Caco-2 (cell line): ENCODE measurements at regions not wholly inside any gene's neighbourhood (a gene's known extent, or its start where the extent isn't known, plus 50 kb on each side); places are given as distances from the start of the nearest gene placed in this dataset.
"Not testable (repeated sequence)": the region's sequence is repeated elsewhere in the genome, so short reads cannot be mapped to it uniquely, and the experiment has no call there.

Experiments used
- BruUV-seq: library from RNA; stranded (reverse); fragments of 400-500 nt; replicated peaks from 2 replicates; lab custom pipeline; 2021; lab: Mats Ljungman, UMichigan
- CTCF ChIA-PET: fragments of 300-600 bp; sonication (Branson Sonifier 250); formaldehyde crosslinking; loops from one replicate; lab custom pipeline; 2022; ENCODE audit warnings: antibody characterized with exemption; lab: Charles Lee
- POLR2A ChIA-PET: fragments of 300-600 bp; sonication (Branson Sonifier 250); formaldehyde crosslinking; loops from one replicate; lab custom pipeline; 2022; ENCODE audit warnings: antibody characterized with exemption; lab: Charles Lee
- DNase-seq, 2 experiments: peaks; one replicate each; pipeline versions ENCODE4 v3.0.0 to v3.0.0-alpha.2; 2020 to 2022
- H3K27me3 ChIP-seq: replicated peaks from 2 replicates; pipeline ENCODE4 v1.6.0; 2011; ENCODE audit warnings: low read length; ENCODE audit not compliant: control insufficient read depth, insufficient read depth
- H3K36me3 ChIP-seq: 2 replicates; pipeline ENCODE4 v1.5.1; 2011; ENCODE audit warnings: low read length; ENCODE audit not compliant: control insufficient read depth, insufficient read depth
- H3K4me1 ChIP-seq: fragments of 250-450 bp; sonication (Bioruptor Pico); 2 replicates; pipeline ENCODE4 v1.5.1; 2020; ENCODE audit warnings: mild to moderate bottlenecking
- H3K4me3 ChIP-seq: 2 replicates; pipeline ENCODE4 v1.5.1; 2011; ENCODE audit warnings: low read depth, mild to moderate bottlenecking, control low read depth, low read length
- H3K9me3 ChIP-seq: fragments of 250-450 bp; sonication (Bioruptor Pico); 2 replicates; pipeline ENCODE4 v1.5.1; 2020; ENCODE audit warnings: mild to moderate bottlenecking, moderate library complexity
- H3K27ac Mint-ChIP-seq: one replicate; pipeline ENCODE4 v1.8.0; 2022; ENCODE audit warnings: mixed read lengths; ENCODE audit not compliant: unreplicated experiment
- H3K27me3 Mint-ChIP-seq: one replicate; pipeline ENCODE4 v1.8.0; 2022; ENCODE audit warnings: mixed read lengths; ENCODE audit not compliant: insufficient read depth, unreplicated experiment
- H3K36me3 Mint-ChIP-seq: one replicate; pipeline ENCODE4 v1.8.0; 2022; ENCODE audit warnings: mild to moderate bottlenecking, mixed read lengths; ENCODE audit not compliant: insufficient read depth, unreplicated experiment
- H3K4me1 Mint-ChIP-seq: one replicate; pipeline ENCODE4 v1.8.0; 2022; ENCODE audit warnings: low read depth, mixed read lengths; ENCODE audit not compliant: unreplicated experiment
- H3K4me3 Mint-ChIP-seq: one replicate; pipeline ENCODE4 v1.8.0; 2022; ENCODE audit warnings: mild to moderate bottlenecking, moderate library complexity, mixed read lengths; ENCODE audit not compliant: unreplicated experiment
- H3K9me3 Mint-ChIP-seq: one replicate; pipeline ENCODE4 v1.8.0; 2022; ENCODE audit warnings: mixed read lengths; ENCODE audit not compliant: unreplicated experiment
- intact Hi-C: fragments of 100-400 bp; cut with micrococcal nuclease; formaldehyde crosslinking; loops from one replicate; pipeline ENCODE4 v1.10.0; 2022; ENCODE audit not compliant: unreplicated experiment

GRCh38 chr2:111417026-111417425 is 296.3 kb downstream of the BCL2L11 start:
- intact Hi-C loops, H3K27ac Mint-ChIP-seq, H3K4me1 ChIP-seq, H3K4me3 ChIP-seq, H3K36me3 ChIP-seq, H3K36me3 Mint-ChIP-seq, H3K27me3 ChIP-seq, H3K27me3 Mint-ChIP-seq, BruUV-seq, DNase-seq, H3K9me3 Mint-ChIP-seq, H3K9me3 ChIP-seq, CTCF ChIA-PET, POLR2A ChIA-PET, H3K4me1 Mint-ChIP-seq, H3K4me3 Mint-ChIP-seq: not testable (repeated sequence)

- intact Hi-C loops, BruUV-seq, H3K4me1 Mint-ChIP-seq, DNase-seq, H3K9me3 ChIP-seq, H3K4me1 ChIP-seq, H3K36me3 Mint-ChIP-seq, H3K4me3 ChIP-seq, H3K9me3 Mint-ChIP-seq, H3K36me3 ChIP-seq, H3K27me3 ChIP-seq, H3K27me3 Mint-ChIP-seq, POLR2A ChIA-PET, H3K27ac Mint-ChIP-seq, H3K4me3 Mint-ChIP-seq, CTCF ChIA-PET: not testable (repeated sequence)
These were observed 297.6 kb downstream of the BCL2L11 start for GRCh38 chr2:111418091-111418875.

DNA sequence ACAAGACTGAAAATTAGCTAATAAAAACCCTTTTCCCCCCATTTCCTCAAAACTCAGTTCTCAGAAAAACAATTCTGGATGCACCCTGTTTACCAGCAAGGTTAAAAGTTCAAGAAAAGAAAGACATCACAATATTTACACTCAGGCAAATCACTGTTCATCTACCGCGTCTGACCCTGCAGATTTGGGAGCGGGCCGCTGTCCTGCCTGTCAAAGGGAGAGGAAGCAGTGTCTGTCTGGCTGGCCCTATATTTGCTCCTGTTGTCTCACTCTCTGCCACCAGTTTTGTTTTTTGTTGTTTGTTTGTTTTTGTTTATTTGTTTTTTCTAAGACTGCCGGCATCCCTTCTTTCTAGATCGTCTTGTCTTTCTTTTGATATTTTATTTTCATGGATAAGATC is 299.4 kb downstream of the BCL2L11 start:
- H3K4me3 Mint-ChIP-seq, H3K27ac Mint-ChIP-seq, H3K36me3 Mint-ChIP-seq, H3K4me1 ChIP-seq, BruUV-seq, H3K9me3 Mint-ChIP-seq, DNase-seq, POLR2A ChIA-PET, H3K9me3 ChIP-seq, CTCF ChIA-PET, H3K36me3 ChIP-seq, H3K4me1 Mint-ChIP-seq, H3K4me3 ChIP-seq, intact Hi-C loops, H3K27me3 Mint-ChIP-seq, H3K27me3 ChIP-seq: not testable (repeated sequence)

DNA sequence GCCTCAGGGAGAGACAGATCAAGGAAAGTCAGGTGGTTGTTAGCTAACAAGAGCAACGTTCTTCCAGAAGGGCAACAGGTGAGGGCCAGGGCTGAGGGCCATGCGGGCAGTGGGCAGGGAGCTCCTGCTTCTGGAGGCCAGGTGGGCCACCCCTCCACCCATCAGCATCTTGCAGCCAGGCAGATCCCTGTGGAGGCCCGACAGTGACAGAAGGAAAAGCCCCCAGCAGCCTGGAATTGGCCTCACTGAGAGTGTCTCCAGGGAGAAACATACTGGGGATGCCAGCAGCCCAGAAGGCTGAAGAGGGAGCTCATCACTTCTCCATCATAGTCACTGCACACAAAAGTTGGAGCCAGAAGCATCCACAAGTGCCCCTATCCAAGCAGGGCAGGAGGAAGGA is 300.1 kb downstream of the BCL2L11 start:
- H3K4me3 Mint-ChIP-seq, H3K9me3 ChIP-seq, H3K4me1 ChIP-seq, DNase-seq, H3K36me3 ChIP-seq, intact Hi-C loops, BruUV-seq, H3K27me3 Mint-ChIP-seq, POLR2A ChIA-PET, H3K36me3 Mint-ChIP-seq, H3K27ac Mint-ChIP-seq, H3K9me3 Mint-ChIP-seq, H3K4me1 Mint-ChIP-seq, H3K4me3 ChIP-seq, H3K27me3 ChIP-seq: not testable (repeated sequence)
- CTCF ChIA-PET, result interaction anchor here (0.5 kb wide), 1 partner anchor 628 kb away, joined by 4 read pairs; no protein-coding TSS in a partner anchor

- intact Hi-C loops, H3K9me3 ChIP-seq, POLR2A ChIA-PET, H3K4me1 ChIP-seq, H3K27ac Mint-ChIP-seq, H3K4me1 Mint-ChIP-seq, BruUV-seq, H3K27me3 Mint-ChIP-seq, H3K36me3 Mint-ChIP-seq, H3K9me3 Mint-ChIP-seq, H3K4me3 ChIP-seq, H3K4me3 Mint-ChIP-seq, H3K36me3 ChIP-seq, H3K27me3 ChIP-seq, CTCF ChIA-PET, DNase-seq: not testable (repeated sequence)
These were observed 301.2 kb downstream of the BCL2L11 start for GRCh38 chr2:111421949-111422348.

GRCh38 chr2:111422562-111422961 is 301.8 kb downstream of the BCL2L11 start:
- H3K36me3 ChIP-seq, H3K4me1 ChIP-seq, H3K4me1 Mint-ChIP-seq, POLR2A ChIA-PET, H3K36me3 Mint-ChIP-seq, BruUV-seq, H3K27me3 ChIP-seq, H3K4me3 Mint-ChIP-seq, intact Hi-C loops, DNase-seq, H3K4me3 ChIP-seq, H3K27me3 Mint-ChIP-seq, CTCF ChIA-PET, H3K27ac Mint-ChIP-seq, H3K9me3 Mint-ChIP-seq, H3K9me3 ChIP-seq: not testable (repeated sequence)

DNA sequence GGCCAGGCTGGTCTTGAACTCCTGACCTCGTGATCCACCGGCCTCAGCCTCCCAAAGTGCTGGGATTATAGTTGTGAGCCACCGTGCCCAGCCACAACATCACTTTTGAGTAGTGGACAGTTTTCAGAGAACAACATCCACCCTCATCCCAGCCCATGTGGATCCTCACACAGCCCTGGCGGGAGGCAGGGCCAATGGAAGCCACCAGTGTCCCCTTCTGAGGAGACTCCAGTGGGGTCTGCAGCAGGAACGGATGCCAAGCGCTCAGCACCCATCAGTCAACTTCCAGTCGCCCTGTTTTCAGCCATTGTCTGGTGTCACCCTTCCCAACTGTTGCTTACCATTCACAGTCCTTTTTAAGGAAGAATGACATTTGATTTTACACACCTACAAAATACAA is 302.5 kb downstream of the BCL2L11 start:
- H3K27me3 Mint-ChIP-seq, POLR2A ChIA-PET, DNase-seq, H3K36me3 Mint-ChIP-seq, intact Hi-C loops, H3K4me3 Mint-ChIP-seq, H3K27me3 ChIP-seq, H3K9me3 ChIP-seq, H3K4me1 ChIP-seq, H3K36me3 ChIP-seq, H3K9me3 Mint-ChIP-seq, H3K27ac Mint-ChIP-seq, CTCF ChIA-PET, BruUV-seq, H3K4me1 Mint-ChIP-seq, H3K4me3 ChIP-seq: not testable (repeated sequence)
